ENCODE measurements at regions not wholly inside any gene's neighbourhood (a gene's known extent, or its start where the extent isn't known, plus 50 kb on each side); places are given as distances from the start of the nearest gene placed in this dataset.
"Not testable (repeated sequence)": the region's sequence is repeated elsewhere in the genome, so short reads cannot be mapped to it uniquely, and the experiment has no call there.

GRCh38 chr13:90302107-90302506, 1045.4 kb upstream of the MIR17HG start:
- no peak for DNase-seq

GRCh38 chr13:90305796-90306195, 1041.7 kb upstream of the MIR17HG start:
- no peak for DNase-seq

- no peak for DNase-seq
Observed at GRCh38 chr13:90307136-90307535, 1040.4 kb upstream of the MIR17HG start.

DNA sequence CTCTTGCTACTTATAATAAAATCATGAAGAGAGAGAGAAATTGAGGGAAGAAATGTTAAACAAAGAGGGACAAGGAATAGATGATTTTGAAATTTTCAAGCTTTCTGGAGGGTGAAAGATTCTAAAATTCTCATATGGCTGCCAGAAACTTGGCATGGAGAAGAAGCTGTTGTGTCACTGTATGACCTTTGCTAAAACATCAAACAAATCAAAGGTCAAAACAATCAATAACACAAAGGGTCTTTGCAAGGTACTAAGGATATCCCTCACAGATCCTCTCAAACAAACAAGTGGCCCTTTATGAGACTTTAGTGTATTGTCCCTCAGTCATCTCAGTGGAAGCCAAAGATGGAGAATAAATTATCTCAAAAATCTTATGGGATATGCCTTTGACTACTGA, 1039.2 kb upstream of the MIR17HG start:
- no peak for DNase-seq

DNA sequence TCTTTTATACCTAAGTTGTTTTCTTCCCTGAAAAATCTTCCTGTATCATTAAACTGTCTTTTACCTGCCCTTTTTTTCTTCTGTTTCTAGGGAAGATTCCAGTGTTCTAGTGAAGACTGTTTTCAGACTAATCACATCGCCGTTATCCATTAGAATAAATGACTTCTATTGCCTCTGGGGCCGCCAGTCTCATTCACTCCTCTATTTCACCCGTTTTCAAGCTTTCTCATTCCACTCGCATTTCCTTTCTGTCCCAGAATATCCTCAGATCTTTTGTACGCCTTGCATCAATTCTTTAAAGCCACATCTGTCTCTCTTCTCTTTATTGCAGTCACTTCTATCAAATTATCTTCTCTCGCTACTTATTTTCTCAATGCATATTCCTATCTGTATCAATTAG, 1035.6 kb upstream of the MIR17HG start:
- no peak for DNase-seq

DNA sequence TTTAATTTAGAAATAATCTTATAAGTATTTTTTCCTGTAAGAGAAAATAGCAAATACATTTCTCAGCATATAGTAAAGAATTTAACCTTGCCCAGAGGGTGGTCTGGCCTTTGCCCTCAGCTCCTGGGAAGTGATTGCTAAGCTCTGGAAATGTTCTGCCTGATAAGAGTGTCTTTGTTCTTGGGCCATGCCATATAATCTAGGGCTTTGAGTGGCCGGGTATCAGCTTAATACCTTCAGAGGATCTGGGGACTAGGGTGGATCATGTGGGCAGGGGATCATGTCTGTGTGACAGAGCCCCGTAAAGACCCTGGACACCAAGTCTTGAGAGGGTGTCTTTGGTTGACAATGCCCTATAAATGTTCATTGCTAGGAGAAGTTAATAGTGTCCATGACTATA, 1032.4 kb upstream of the MIR17HG start:
- DNase-seq, result no peak

GRCh38 chr13:90320664-90321063, 1026.8 kb upstream of the MIR17HG start:
- no peak for DNase-seq

GRCh38 chr13:90321281-90321931, 1026.1 kb upstream of the MIR17HG start:
- DNase-seq, result no peak

- DNase-seq, result no peak
Observed at GRCh38 chr13:90329641-90330040, 1017.8 kb upstream of the MIR17HG start.

- no peak for DNase-seq
Observed at GRCh38 chr13:90331974-90332373, 1015.5 kb upstream of the MIR17HG start.

DNA sequence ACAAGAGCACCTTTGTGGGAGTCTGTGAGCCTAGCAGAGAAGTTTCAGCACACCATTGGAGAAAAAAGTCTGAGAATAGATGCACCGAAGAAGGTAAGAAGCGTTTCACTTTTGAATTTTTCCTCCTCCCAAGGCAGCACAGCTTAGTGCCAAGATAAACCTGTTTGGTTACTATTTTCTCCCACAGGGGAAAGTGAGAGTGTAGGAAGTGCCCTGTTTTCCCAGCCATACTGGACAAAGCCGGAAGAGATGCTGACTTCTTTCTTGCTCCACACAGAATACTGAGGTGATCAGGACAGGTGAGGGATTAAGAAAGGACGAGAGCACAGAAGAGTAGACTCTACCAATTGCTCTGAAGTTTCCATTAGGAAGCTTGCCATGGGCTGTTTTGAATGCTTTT, 1011.0 kb upstream of the MIR17HG start:
- DNase-seq, result no peak

- DNase-seq, result not testable (repeated sequence)
Observed at GRCh38 chr13:90341348-90341747, 1006.1 kb upstream of the MIR17HG start.

GRCh38 chr13:90348477-90349136, 998.9 kb upstream of the MIR17HG start:
- not testable (repeated sequence) for DNase-seq

DNA sequence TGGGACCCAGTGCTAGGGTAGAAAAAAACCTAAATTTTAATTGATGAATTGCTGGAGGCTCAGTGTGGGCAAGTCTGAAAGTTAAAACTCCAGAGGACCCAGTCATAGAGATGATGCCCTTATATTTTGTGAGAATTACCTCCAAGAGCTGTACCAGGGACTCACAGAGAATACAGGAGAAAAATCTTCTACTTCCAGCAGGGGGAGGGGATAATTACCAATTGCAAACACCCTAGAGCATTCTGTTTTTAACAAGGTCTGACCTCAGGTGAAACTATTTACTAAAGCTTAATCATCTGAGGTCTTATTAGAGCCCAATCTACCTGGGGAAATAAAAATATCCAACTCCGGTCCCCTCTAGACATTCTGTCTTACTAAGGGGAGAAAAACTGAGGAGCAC, 994.7 kb upstream of the MIR17HG start:
- no peak for DNase-seq

DNA sequence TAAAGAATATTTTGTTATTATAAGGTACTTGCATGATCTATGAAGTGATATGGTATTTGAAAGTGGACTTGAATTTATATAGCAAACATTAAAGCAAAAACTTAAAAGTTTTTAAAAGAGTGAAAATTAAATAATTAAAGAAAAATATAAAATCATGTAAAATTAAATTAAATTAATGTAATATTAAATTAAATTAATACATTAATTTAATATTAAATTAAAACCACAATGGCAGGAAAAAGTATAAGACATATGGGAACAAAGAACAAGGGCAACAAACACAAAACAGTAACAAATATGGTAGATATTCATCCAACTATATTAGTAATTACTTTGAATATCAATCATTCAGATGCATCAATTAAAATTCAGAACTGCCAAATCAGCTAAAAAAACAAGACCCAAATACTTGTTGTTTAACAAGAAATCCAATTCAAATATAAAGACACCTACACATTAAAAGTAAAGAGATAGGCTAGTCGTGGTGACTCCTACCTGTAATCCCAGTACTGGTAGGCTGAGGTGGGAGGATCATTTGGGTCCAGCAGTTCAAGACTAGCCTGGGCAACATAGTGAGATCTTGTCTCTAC, 992.2 kb upstream of the MIR17HG start:
- no peak for DNase-seq

GRCh38 chr13:90360785-90361184, 986.7 kb upstream of the MIR17HG start:
- no peak for DNase-seq

DNA sequence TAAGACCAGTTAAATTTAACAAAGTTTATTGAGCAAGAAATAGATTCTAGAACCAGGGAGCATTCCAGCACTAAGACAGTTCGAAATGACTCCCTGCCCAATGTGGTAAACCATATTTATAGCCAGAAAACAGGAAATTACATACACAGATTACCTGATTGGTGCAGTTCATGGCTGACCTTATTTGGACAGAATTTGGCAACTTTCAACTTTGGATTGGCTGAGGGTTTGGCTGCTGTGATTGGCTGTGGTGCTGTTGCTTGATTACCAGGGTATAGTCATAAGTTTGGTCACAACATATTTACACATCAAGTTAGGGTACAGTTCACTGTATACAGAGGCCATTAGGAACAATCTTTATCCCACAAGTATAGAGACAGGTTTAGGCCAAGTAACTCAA, 984.8 kb upstream of the MIR17HG start:
- DNase-seq, result no peak

DNA sequence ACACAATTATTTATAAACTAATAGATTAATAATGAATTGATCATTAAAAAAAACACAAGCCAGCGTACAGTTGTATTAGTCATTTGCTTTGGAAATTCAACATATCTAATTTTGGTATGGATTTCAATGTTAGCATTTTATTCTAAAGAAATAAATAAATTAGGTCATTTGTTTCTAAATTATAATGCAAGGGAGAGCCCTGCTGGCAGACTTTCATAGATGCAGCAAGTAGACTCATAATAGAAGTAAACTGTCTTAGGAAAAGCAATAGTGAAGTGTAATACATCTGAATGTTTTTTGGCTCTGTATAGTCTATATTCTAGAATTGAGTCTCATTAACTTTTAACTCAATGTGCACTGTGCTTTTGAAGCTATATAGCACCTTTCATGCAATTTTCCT, 982.4 kb upstream of the MIR17HG start:
- DNase-seq, result no peak

- DNase-seq, result no peak
Observed at GRCh38 chr13:90374168-90374567, 973.3 kb upstream of the MIR17HG start.

- DNase-seq, result no peak
Observed at GRCh38 chr13:90375851-90376250, 971.6 kb upstream of the MIR17HG start.

GRCh38 chr13:90382425-90382824, 965.1 kb upstream of the MIR17HG start:
- DNase-seq, result no peak

GRCh38 chr13:90385781-90386489, 961.6 kb upstream of the MIR17HG start:
- no peak for DNase-seq

- DNase-seq, result no peak
Observed at GRCh38 chr13:90388887-90389452, 958.5 kb upstream of the MIR17HG start.

Measured in effector CD8-positive, alpha-beta T cell (primary cell).